Pancreas (tissue), 10 donors: ENCODE measurements at regions not wholly inside any gene's neighbourhood (a gene's known extent, or its start where the extent isn't known, plus 50 kb on each side); places are given as distances from the start of the nearest gene placed in this dataset.

ENCODE experiments used
- ATAC-seq, 4 donors: fragments of 200-7000 bp; cut with Tn5 transposase; one replicate each; pipeline versions ENCODE4 v1.8.0 to v1.9.1; 2020; ENCODE audit warnings: mild to moderate bottlenecking in 4 of 4, moderate library complexity in 4 of 4
- DNase-seq, 6 donors: peaks; one replicate each; pipeline ENCODE4 v3.0.0-alpha.2; 2020
- FAIRE-seq: peaks from 2 replicates; lab custom pipeline; 2012; peaks lifted over from hg19 to GRCh38; lab: Jason Lieb, UNC
- H3K27ac ChIP-seq, 4 donors: fragments of 200-600 bp; sonication (generic); 1 replicate in 3 of 4; 2 replicates in 1 of 4; pipeline versions ENCODE4 v1.5.0 to v1.8.0; 2020
- H3K27me3 ChIP-seq, 4 donors: fragments of 200-600 bp; one replicate each; pipeline ENCODE4 v1.8.0; 2021
- H3K36me3 ChIP-seq, 3 donors: fragments of 200-600 bp; sonication (generic) in 1 of 3; one replicate each; pipeline versions ENCODE4 v1.5.0 to v1.8.0; 2020 to 2021
- H3K4me1 ChIP-seq, 3 donors: fragments of 200-600 bp; one replicate each; pipeline ENCODE4 v1.8.0; 2021
- H3K4me3 ChIP-seq, 4 donors: fragments of 200-600 bp; sonication (generic) in 2 of 4; one replicate each; pipeline versions ENCODE4 v1.5.0 to v1.8.0; 2020 to 2021
- H3K9me3 ChIP-seq, 4 donors: fragments of 200-600 bp; one replicate each; pipeline ENCODE4 v1.8.0; 2021
- CTCF ChIP-seq, 4 donors: fragments of 200-600 bp; sonication (generic) in 3 of 4; IDR thresholded peaks; one replicate each; pipeline versions ENCODE4 v1.5.0 to v1.8.0; 2021; ENCODE audit warnings: antibody characterized with exemption in 4 of 4
- WGBS, 2 donors: extraction: QIAGEN DNeasy Blood & Tissue Kit; methylation state at CpG; one replicate each; pipeline ENCODE4 v1.1.7; 2013; 5-methylcytosine and 5-hydroxymethylcytosine counted together
- intact Hi-C, 3 donors: fragments of 100-400 bp; cut with DNase I; formaldehyde crosslinking; loops; one replicate each; pipeline versions ENCODE4 v1.11.1 to v1.14.2; 2022
- donor health status: healthy with polysubstance abuse.
- donor health status: DM: no; HTN: no; CAD: no; lungs with moderate emphysema.
- donor health status: DM: no; HTN: no; CAD: no.
- donor health status: control.
- donor health status: control.
- donor health status: Bipolar disorder and iron deficiency.
- donor health status: DM: yes; HTN: yes; CAD: no.
- donor health status: DM: no; HTN: no; CAD: no.
- donor health status: DM: no; HTN: no; CAD: no.
- donor health status: DM: yes; HTN: yes; CAD: no.

- DNase-seq (no peak), ATAC-seq (no peak), FAIRE-seq (no peak)
- H3K4me3 ChIP-seq, result no peak overlapping the region
- no peaks in the 10 kb centered on the region for H3K4me1 ChIP-seq
- intact Hi-C loops, result no loop called here
- H3K27ac ChIP-seq, result no peak overlapping the region
- no peak for TF ChIP-seq CTCF (IDR thresholded peaks at IDR 0.05)
- no peaks in the 10 kb centered on the region for H3K36me3 ChIP-seq
- WGBS, 2 donors, result 73 to 79% methylated on average over 4 of the region's 4 CpGs
- H3K27me3 ChIP-seq, result no peaks in the 10 kb centered on the region
- no peaks in the 10 kb centered on the region for H3K9me3 ChIP-seq
These were observed 158.2 kb upstream of the CPEB2 start for GRCh38 chr4:14844061-14844460.

- intact Hi-C loops, result no loop called here
- Histone ChIP-seq H3K9me3 (no peaks in the 10 kb centered on the region), H3K27me3 (no peaks in the 10 kb centered on the region), H3K4me1 (no peaks in the 10 kb centered on the region), H3K4me3 (no peak overlapping the region), H3K36me3 (no peaks in the 10 kb centered on the region), H3K27ac (no peak overlapping the region)
- 75 to 86% methylated on average over 2 of the region's 2 CpGs for WGBS, 2 donors
- DNase-seq, result no peak
- no peak for ATAC-seq
- TF ChIP-seq CTCF (IDR thresholded peaks at IDR 0.05), result no peak
- no peak for FAIRE-seq
These were observed 154.1 kb upstream of the CPEB2 start for GRCh38 chr4:14848229-14848628.

- no peak for FAIRE-seq
- WGBS, 2 donors, result 74 to 78% methylated on average over 1 of the region's 1 CpG
- no peak for TF ChIP-seq CTCF (IDR thresholded peaks at IDR 0.05)
- Histone ChIP-seq H3K27ac (no peak overlapping the region), H3K9me3 (no peaks in the 10 kb centered on the region), H3K27me3 (no peaks in the 10 kb centered on the region), H3K36me3 (no peaks in the 10 kb centered on the region), H3K4me3 (no peak overlapping the region), H3K4me1 (no peaks in the 10 kb centered on the region)
- intact Hi-C loops, result no loop called here
- ATAC-seq, result no peak
- DNase-seq, result no peak
These were observed 151.7 kb upstream of the CPEB2 start for GRCh38 chr4:14850455-14851097.

- Histone ChIP-seq H3K27me3 (no peaks in the 10 kb centered on the region), H3K4me3 (no peak overlapping the region), H3K36me3 (no peaks in the 10 kb centered on the region), H3K9me3 (no peaks in the 10 kb centered on the region), H3K4me1 (no peaks in the 10 kb centered on the region), H3K27ac (no peak overlapping the region)
- no peak for DNase-seq
- WGBS, 2 donors, result 96% methylated on average over 2 of the region's 2 CpGs
- ATAC-seq, result peak in 2 of 4 donors; percentile 40 to 54
- no peak for FAIRE-seq
- TF ChIP-seq CTCF (IDR thresholded peaks at IDR 0.05), result no peak
- intact Hi-C loops, result no loop called here
These were observed 148.9 kb upstream of the CPEB2 start for GRCh38 chr4:14853176-14853943.

- FAIRE-seq (no peak), ATAC-seq (no peak), DNase-seq (no peak)
- WGBS, 2 donors, result 89 to 94% methylated on average over 4 of the region's 4 CpGs
- Histone ChIP-seq H3K4me1 (no peaks in the 10 kb centered on the region), H3K36me3 (no peaks in the 10 kb centered on the region), H3K27ac (peak overlapping the region in 1 of 4 donors; percentile 18), H3K9me3 (no peaks in the 10 kb centered on the region), H3K27me3 (no peaks in the 10 kb centered on the region), H3K4me3 (no peak overlapping the region)
- intact Hi-C loops, result no loop called here
- no peak for TF ChIP-seq CTCF (IDR thresholded peaks at IDR 0.05)
These were observed 146.6 kb upstream of the CPEB2 start for GRCh38 chr4:14855719-14856061.
